Smooth muscle cell (in vitro differentiated cells): ENCODE measurements at regions not wholly inside any gene's neighbourhood (a gene's known extent, or its start where the extent isn't known, plus 50 kb on each side); places are given as distances from the start of the nearest gene placed in this dataset.

Experiments used
- DNase-seq: peaks from one replicate; lab custom pipeline; 2025; ENCODE audit not compliant: unreplicated experiment; lab: John Stamatoyannopoulos, UW
- H2AFZ ChIP-seq: fragments of 200-600 bp; sonication (generic); 2 replicates; pipeline ENCODE4 v1.6.0; 2016; ENCODE audit warnings: antibody characterized with exemption, low read depth, mild to moderate bottlenecking
- H3F3A ChIP-seq: fragments of 200-600 bp; sonication (generic); 2 replicates; pipeline ENCODE4 v1.6.0; 2017; ENCODE audit warnings: antibody characterized with exemption, low read depth
- H3K27ac ChIP-seq: fragments of 200-600 bp; sonication (generic); 2 replicates; pipeline ENCODE4 v1.5.1; 2016; ENCODE audit warnings: low read depth, mild to moderate bottlenecking
- H3K27me3 ChIP-seq: fragments of 200-600 bp; sonication (generic); 2 replicates; pipeline ENCODE4 v1.6.1; 2016; ENCODE audit warnings: low read depth, mild to moderate bottlenecking
- H3K36me3 ChIP-seq: fragments of 200-600 bp; sonication (generic); 2 replicates; pipeline ENCODE4 v1.5.1; 2016; ENCODE audit warnings: low read depth
- H3K4me1 ChIP-seq: fragments of 200-600 bp; sonication (generic); 2 replicates; pipeline ENCODE4 v1.5.1; 2016; ENCODE audit warnings: low read depth
- H3K4me2 ChIP-seq: fragments of 200-600 bp; sonication (generic); 2 replicates; pipeline ENCODE4 v1.6.0; 2016; ENCODE audit warnings: mild to moderate bottlenecking
- H3K4me3 ChIP-seq: fragments of 200-600 bp; sonication (generic); 2 replicates; pipeline ENCODE4 v1.5.1; 2016; ENCODE audit warnings: mild to moderate bottlenecking
- H3K79me2 ChIP-seq: fragments of 200-600 bp; sonication (generic); 2 replicates; pipeline ENCODE4 v1.6.0; 2016; ENCODE audit warnings: low read depth, mild to moderate bottlenecking
- H3K9ac ChIP-seq: fragments of 200-600 bp; sonication (generic); 2 replicates; pipeline ENCODE4 v1.6.0; 2016; ENCODE audit warnings: low read depth
- H3K9me3 ChIP-seq: fragments of 200-600 bp; sonication (generic); replicated peaks from 2 replicates; pipeline ENCODE4 v1.5.1; 2016; ENCODE audit warnings: low read depth
- H4K20me1 ChIP-seq: fragments of 200-600 bp; sonication (generic); 2 replicates; pipeline ENCODE4 v1.6.0; 2016; ENCODE audit warnings: low read depth
- WGBS: methylation state at CpG from one replicate; pipeline ENCODE4 v1.1.7; 2016; ENCODE audit warnings: low lambda C conversion rate; 5-methylcytosine and 5-hydroxymethylcytosine counted together
- TF ChIP-seq, protein P1 (sequence below): fragments of 200-600 bp; sonication (generic); IDR thresholded peaks from 2 replicates; pipeline ENCODE4 v1.5.1; 2017; ENCODE audit warnings: borderline replicate concordance, mild to moderate bottlenecking, antibody characterized with exemption; ENCODE audit not compliant: insufficient read depth, poor library complexity, severe bottlenecking

DNA sequence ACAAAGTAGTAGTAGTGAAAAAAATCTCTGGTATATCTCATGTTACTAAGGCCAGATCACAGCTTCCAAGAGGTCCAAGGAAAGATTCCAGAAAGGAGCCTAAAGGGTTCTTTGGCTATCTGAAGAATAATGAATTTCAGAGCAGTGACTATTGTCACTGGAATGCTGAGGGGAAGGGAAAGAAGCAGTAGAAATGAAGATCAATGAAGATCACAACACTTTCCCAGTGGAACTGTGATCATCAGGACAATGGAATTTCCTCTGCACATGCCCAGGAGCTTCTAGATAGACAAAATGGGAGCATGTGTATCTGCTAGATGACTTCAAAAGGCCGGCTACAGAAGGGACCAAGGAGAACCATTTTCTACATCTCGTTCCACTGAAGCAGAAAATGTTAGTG, 219.5 kb upstream of the PHYHIPL start:
- H3K9me3 ChIP-seq = no peaks in the 10 kb centered on the region
- no peaks in the 10 kb centered on the region for H4K20me1 ChIP-seq
- H3K4me2 ChIP-seq = no peak overlapping the region
- H2AFZ ChIP-seq = no peak overlapping the region
- no peaks in the 10 kb centered on the region for H3K79me2 ChIP-seq
- no peaks in the 10 kb centered on the region for H3F3A ChIP-seq
- no peak overlapping the region for H3K4me3 ChIP-seq
- WGBS = 77% methylated on average over 2 of the region's 2 CpGs
- no peak overlapping the region for H3K27ac ChIP-seq
- no peaks in the 10 kb centered on the region for H3K27me3 ChIP-seq
- H3K36me3 ChIP-seq = no peaks in the 10 kb centered on the region
- no peaks in the 10 kb centered on the region for H3K4me1 ChIP-seq
- no peak for DNase-seq
- TF ChIP-seq, protein P1, sequence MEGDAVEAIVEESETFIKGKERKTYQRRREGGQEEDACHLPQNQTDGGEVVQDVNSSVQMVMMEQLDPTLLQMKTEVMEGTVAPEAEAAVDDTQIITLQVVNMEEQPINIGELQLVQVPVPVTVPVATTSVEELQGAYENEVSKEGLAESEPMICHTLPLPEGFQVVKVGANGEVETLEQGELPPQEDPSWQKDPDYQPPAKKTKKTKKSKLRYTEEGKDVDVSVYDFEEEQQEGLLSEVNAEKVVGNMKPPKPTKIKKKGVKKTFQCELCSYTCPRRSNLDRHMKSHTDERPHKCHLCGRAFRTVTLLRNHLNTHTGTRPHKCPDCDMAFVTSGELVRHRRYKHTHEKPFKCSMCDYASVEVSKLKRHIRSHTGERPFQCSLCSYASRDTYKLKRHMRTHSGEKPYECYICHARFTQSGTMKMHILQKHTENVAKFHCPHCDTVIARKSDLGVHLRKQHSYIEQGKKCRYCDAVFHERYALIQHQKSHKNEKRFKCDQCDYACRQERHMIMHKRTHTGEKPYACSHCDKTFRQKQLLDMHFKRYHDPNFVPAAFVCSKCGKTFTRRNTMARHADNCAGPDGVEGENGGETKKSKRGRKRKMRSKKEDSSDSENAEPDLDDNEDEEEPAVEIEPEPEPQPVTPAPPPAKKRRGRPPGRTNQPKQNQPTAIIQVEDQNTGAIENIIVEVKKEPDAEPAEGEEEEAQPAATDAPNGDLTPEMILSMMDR = no peak
- no peak overlapping the region for H3K9ac ChIP-seq

DNA sequence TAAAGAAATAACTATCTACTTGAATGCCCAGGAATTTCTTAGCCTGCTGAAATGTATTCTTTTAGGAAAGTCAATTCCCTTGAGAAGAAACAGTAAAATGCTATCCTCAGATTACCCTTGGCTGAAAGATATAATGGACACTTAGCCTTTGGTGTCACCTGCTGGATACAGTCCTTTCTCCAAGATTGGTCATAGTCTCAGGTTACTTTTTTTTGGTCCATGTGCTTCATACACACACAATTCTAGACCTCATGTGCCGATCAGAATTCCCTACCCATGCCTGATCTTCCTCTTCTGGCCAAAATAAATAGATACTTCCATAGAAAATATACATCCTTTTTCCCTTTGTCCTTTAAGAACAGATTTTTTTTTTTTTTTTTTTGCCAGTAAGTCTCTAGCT, 218.9 kb upstream of the PHYHIPL start:
- H2AFZ ChIP-seq = no peak overlapping the region
- no peaks in the 10 kb centered on the region for H4K20me1 ChIP-seq
- no peak overlapping the region for H3K9ac ChIP-seq
- H3K79me2 ChIP-seq = no peaks in the 10 kb centered on the region
- no peaks in the 10 kb centered on the region for H3K27me3 ChIP-seq
- H3K4me1 ChIP-seq = no peaks in the 10 kb centered on the region
- no peak overlapping the region for H3K4me3 ChIP-seq
- no peak for DNase-seq
- no peak overlapping the region for H3K4me2 ChIP-seq
- no peak overlapping the region for H3K27ac ChIP-seq
- 100% methylated on average over 1 of the region's 1 CpG for WGBS
- no peaks in the 10 kb centered on the region for H3K9me3 ChIP-seq
- H3F3A ChIP-seq = no peaks in the 10 kb centered on the region
- no peaks in the 10 kb centered on the region for H3K36me3 ChIP-seq
- TF ChIP-seq, protein P1 = no peak

DNA sequence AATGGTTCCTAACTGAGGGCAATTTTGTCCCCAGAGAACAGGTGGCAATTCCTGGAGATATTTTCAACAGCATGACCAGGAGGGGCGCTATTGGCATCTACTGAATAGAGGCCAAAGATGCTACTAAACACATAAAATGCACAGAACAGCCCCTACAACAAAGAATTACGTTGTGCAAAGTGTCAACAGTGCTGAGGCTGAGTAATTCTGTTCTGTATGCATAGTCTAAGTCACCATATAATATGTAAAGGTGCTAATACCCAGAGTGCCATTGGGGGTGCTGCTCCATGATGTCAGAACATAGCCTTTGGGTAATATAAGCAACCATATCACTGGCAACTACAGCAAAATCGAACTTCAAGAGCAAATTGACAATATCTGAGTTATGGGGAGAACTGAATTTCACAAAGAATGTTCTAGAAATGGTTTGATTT, 213.3 kb upstream of the PHYHIPL start:
- Histone ChIP-seq H3F3A (no peaks in the 10 kb centered on the region), H3K4me2 (no peak overlapping the region), H4K20me1 (no peaks in the 10 kb centered on the region), H3K9me3 (no peaks in the 10 kb centered on the region), H3K79me2 (no peaks in the 10 kb centered on the region), H3K27me3 (no peaks in the 10 kb centered on the region), H3K36me3 (no peaks in the 10 kb centered on the region), H2AFZ (no peak overlapping the region), H3K9ac (no peak overlapping the region), H3K4me3 (no peak overlapping the region), H3K27ac (no peak overlapping the region), H3K4me1 (peaks cover 26% of the 10 kb centered on the region)
- no peak for DNase-seq
- TF ChIP-seq, protein P1 = no peak
- 41% methylated on average over 3 of the region's 3 CpGs for WGBS

DNA sequence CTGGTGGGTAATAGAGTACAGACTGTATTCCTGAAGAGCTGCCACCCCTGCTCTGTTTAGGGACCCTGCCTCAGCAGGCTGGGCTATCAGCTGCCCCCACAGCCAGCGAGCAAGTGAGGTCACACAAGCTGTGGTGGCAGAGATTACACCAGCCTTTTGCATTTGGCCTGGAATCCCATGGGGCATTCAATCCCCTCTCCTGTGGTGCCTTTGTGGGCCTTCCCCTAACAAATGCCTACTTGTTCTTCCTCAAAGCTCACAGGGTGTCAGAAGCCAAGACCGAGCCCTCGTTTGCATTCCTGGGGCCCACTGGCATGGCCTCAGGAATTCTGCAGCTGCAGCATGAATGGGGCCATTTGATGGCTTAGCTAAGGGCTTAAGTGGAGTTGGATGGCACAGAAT, 212.7 kb upstream of the PHYHIPL start:
- Histone ChIP-seq H4K20me1 (no peaks in the 10 kb centered on the region), H3K27ac (no peak overlapping the region), H3K9me3 (no peaks in the 10 kb centered on the region), H3K4me1 (peaks cover 28% of the 10 kb centered on the region), H3K36me3 (no peaks in the 10 kb centered on the region), H3K9ac (no peak overlapping the region), H3K4me2 (no peak overlapping the region), H2AFZ (no peak overlapping the region), H3K27me3 (no peaks in the 10 kb centered on the region), H3K79me2 (no peaks in the 10 kb centered on the region), H3F3A (no peaks in the 10 kb centered on the region), H3K4me3 (no peak overlapping the region)
- no peak for DNase-seq
- WGBS = 31% methylated on average over 3 of the region's 3 CpGs
- TF ChIP-seq, protein P1 = no peak
